ENCODE measurements at regions not wholly inside any gene's neighbourhood (a gene's known extent, or its start where the extent isn't known, plus 50 kb on each side); places are given as distances from the start of the nearest gene placed in this dataset.

DNA sequence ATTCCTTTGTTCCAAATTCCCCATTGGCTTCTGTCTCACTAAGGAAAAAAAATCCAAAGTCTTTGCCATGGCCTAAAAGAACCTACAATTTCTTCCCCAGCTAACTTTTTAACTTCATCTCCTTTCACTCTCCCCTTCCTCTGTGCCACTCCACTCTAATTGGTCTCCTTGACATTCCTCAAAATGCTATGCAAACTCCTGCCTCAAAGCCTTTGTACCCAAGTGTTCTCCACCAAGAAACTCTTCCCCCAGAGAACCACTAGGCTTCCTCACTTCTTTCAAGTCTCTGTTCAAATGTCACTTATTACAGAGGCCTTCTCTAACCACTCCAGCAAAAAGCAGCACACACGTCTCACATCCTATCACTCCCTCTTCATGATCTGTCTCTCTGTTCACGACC, 91.6 kb upstream of the NR4A3 start:
- Histone ChIP-seq H3K9ac (ENCODE audit: low read depth, low read length) (no peak overlapping the region), H3K36me3 (ENCODE audit: insufficient read depth, low read length) (no peaks in the 10 kb centered on the region), H4K20me1 (ENCODE audit: insufficient read depth, low read length) (no peaks in the 10 kb centered on the region), H3K27me3 (ENCODE audit: insufficient read depth, low read length, poor library complexity) (no peaks in the 10 kb centered on the region), H3K4me3 (ENCODE audit: low read depth in 1 of 2, low read length in 2 of 2) (no peak overlapping the region), H3K4me1 (ENCODE audit: insufficient read depth, low read length) (no peaks in the 10 kb centered on the region), H3K4me2 (ENCODE audit: insufficient read depth, low read length) (no peak overlapping the region), H3K79me2 (ENCODE audit: insufficient read depth, low read length) (no peaks in the 10 kb centered on the region), H2AFZ (ENCODE audit: low read depth, low read length) (no peak overlapping the region), H3K27ac (ENCODE audit: low read length) (no peak overlapping the region), H3K9me3 (ENCODE audit: insufficient read depth, low read length, severe bottlenecking) (no peaks in the 10 kb centered on the region)
- no peak for TF ChIP-seq CTCF (IDR thresholded peaks at IDR 0.05; ENCODE audit: borderline replicate concordance, extremely low read depth, low read length, poor library complexity, severe bottlenecking)
- no peak for TF ChIP-seq EZH2 (IDR thresholded peaks at IDR 0.05; ENCODE audit: borderline replicate concordance, low read depth, low read length, severe bottlenecking)
- no peak for ATAC-seq (ENCODE audit: insufficient read depth, low read depth)
- DNase-seq = no peak

- Histone ChIP-seq H3K4me1 (ENCODE audit: insufficient read depth, low read length) (no peaks in the 10 kb centered on the region), H2AFZ (ENCODE audit: low read depth, low read length) (no peak overlapping the region), H3K27ac (ENCODE audit: low read length) (no peak overlapping the region), H3K4me2 (ENCODE audit: insufficient read depth, low read length) (no peak overlapping the region), H3K27me3 (ENCODE audit: insufficient read depth, low read length, poor library complexity) (no peaks in the 10 kb centered on the region), H3K9me3 (ENCODE audit: insufficient read depth, low read length, severe bottlenecking) (no peaks in the 10 kb centered on the region), H3K79me2 (ENCODE audit: insufficient read depth, low read length) (no peaks in the 10 kb centered on the region), H3K9ac (ENCODE audit: low read depth, low read length) (no peak overlapping the region), H3K4me3 (ENCODE audit: low read depth in 1 of 2, low read length in 2 of 2) (no peak overlapping the region), H3K36me3 (ENCODE audit: insufficient read depth, low read length) (no peaks in the 10 kb centered on the region), H4K20me1 (ENCODE audit: insufficient read depth, low read length) (no peaks in the 10 kb centered on the region)
- ATAC-seq (ENCODE audit: insufficient read depth, low read depth) (no peak), DNase-seq (no peak)
- TF ChIP-seq CTCF (IDR thresholded peaks at IDR 0.05; ENCODE audit: borderline replicate concordance, extremely low read depth, low read length, poor library complexity, severe bottlenecking) (no peak), EZH2 (IDR thresholded peaks at IDR 0.05; ENCODE audit: borderline replicate concordance, low read depth, low read length, severe bottlenecking) (no peak)
Observed at GRCh38 chr9:99731950-99732349, 89.7 kb upstream of the NR4A3 start.

DNA sequence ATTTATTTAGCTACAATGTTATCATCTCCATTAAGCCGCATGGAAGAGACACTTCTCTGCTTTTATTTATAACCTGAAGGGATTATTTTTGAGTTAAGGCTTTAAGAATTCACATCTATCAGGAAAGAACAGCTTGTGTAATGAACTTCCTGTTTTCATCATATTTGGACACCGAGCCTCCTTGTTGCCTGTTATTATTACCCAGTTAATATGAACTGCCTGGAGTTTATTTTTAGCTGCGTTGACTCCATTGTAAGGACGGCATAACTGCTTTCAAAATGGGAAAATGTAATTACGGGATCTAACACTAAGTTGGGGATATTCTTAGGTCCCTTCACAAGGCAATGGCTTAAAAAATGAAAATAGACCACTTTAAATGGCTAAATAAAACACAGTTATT, 89.0 kb upstream of the NR4A3 start:
- Histone ChIP-seq H3K4me1 (ENCODE audit: insufficient read depth, low read length) (no peaks in the 10 kb centered on the region), H3K9ac (ENCODE audit: low read depth, low read length) (no peak overlapping the region), H3K27ac (ENCODE audit: low read length) (no peak overlapping the region), H3K9me3 (ENCODE audit: insufficient read depth, low read length, severe bottlenecking) (no peaks in the 10 kb centered on the region), H3K4me2 (ENCODE audit: insufficient read depth, low read length) (no peak overlapping the region), H3K36me3 (ENCODE audit: insufficient read depth, low read length) (no peaks in the 10 kb centered on the region), H2AFZ (ENCODE audit: low read depth, low read length) (no peak overlapping the region), H3K79me2 (ENCODE audit: insufficient read depth, low read length) (no peaks in the 10 kb centered on the region), H3K4me3 (ENCODE audit: low read depth in 1 of 2, low read length in 2 of 2) (no peak overlapping the region), H4K20me1 (ENCODE audit: insufficient read depth, low read length) (no peaks in the 10 kb centered on the region), H3K27me3 (ENCODE audit: insufficient read depth, low read length, poor library complexity) (no peaks in the 10 kb centered on the region)
- TF ChIP-seq CTCF (IDR thresholded peaks at IDR 0.05; ENCODE audit: borderline replicate concordance, extremely low read depth, low read length, poor library complexity, severe bottlenecking) (no peak), EZH2 (IDR thresholded peaks at IDR 0.05; ENCODE audit: borderline replicate concordance, low read depth, low read length, severe bottlenecking) (no peak)
- DNase-seq (no peak), ATAC-seq (ENCODE audit: insufficient read depth, low read depth) (no peak)

- H4K20me1 ChIP-seq (ENCODE audit: insufficient read depth, low read length) = no peaks in the 10 kb centered on the region
- H3K9ac ChIP-seq (ENCODE audit: low read depth, low read length) = no peak overlapping the region
- H3K27ac ChIP-seq (ENCODE audit: low read length) = no peak overlapping the region
- H3K27me3 ChIP-seq (ENCODE audit: insufficient read depth, low read length, poor library complexity) = peaks cover 11% of the 10 kb centered on the region
- no peaks in the 10 kb centered on the region for H3K36me3 ChIP-seq (ENCODE audit: insufficient read depth, low read length)
- H3K4me3 ChIP-seq (ENCODE audit: low read depth in 1 of 2, low read length in 2 of 2) = no peak overlapping the region
- no peaks in the 10 kb centered on the region for H3K9me3 ChIP-seq (ENCODE audit: insufficient read depth, low read length, severe bottlenecking)
- H3K4me2 ChIP-seq (ENCODE audit: insufficient read depth, low read length) = no peak overlapping the region
- ATAC-seq (ENCODE audit: insufficient read depth, low read depth) (no peak), DNase-seq (no peak)
- no peak for TF ChIP-seq EZH2 (IDR thresholded peaks at IDR 0.05; ENCODE audit: borderline replicate concordance, low read depth, low read length, severe bottlenecking)
- no peak for TF ChIP-seq CTCF (IDR thresholded peaks at IDR 0.05; ENCODE audit: borderline replicate concordance, extremely low read depth, low read length, poor library complexity, severe bottlenecking)
- H3K79me2 ChIP-seq (ENCODE audit: insufficient read depth, low read length) = no peaks in the 10 kb centered on the region
- H3K4me1 ChIP-seq (ENCODE audit: insufficient read depth, low read length) = no peaks in the 10 kb centered on the region
- H2AFZ ChIP-seq (ENCODE audit: low read depth, low read length) = no peak overlapping the region
Observed at GRCh38 chr9:99735041-99735440, 86.6 kb upstream of the NR4A3 start.

All from DND-41 (cell line).